Psoas muscle (tissue), 7 donors: ENCODE measurements at regions not wholly inside any gene's neighbourhood (a gene's known extent, or its start where the extent isn't known, plus 50 kb on each side); places are given as distances from the start of the nearest gene placed in this dataset.

Experiments
- ATAC-seq, 4 donors: fragments of 200-7000 bp; cut with Tn5 transposase; one replicate each; pipeline ENCODE4 v1.9.1; 2020; ENCODE audit warnings: moderate library complexity in 3 of 4, mild to moderate bottlenecking in 2 of 4
- DNase-seq, 2 donors: peaks; one replicate each; pipeline ENCODE4 v3.0.0-alpha.2; 2020
- H3K27ac ChIP-seq: fragments of 200-600 bp; one replicate; pipeline ENCODE4 v1.8.0; 2022
- H3K27me3 ChIP-seq, 3 donors: fragments of 200-600 bp in 1 of 3; one replicate each; pipeline versions ENCODE4 v1.6.1 to v1.8.0; 2013 to 2022; ENCODE audit warnings: low read length in 2 of 3, mild to moderate bottlenecking in 2 of 3, moderate library complexity in 1 of 3; ENCODE audit not compliant: insufficient read depth in 3 of 3
- H3K36me3 ChIP-seq, 2 donors: fragments of 200-600 bp in 1 of 2; one replicate each; pipeline versions ENCODE4 v1.6.1 to v1.8.0; 2013 to 2022; ENCODE audit warnings: low read depth in 1 of 2, mild to moderate bottlenecking in 1 of 2, moderate library complexity in 1 of 2; ENCODE audit not compliant: insufficient read depth in 1 of 2
- H3K4me1 ChIP-seq: fragments of 200-600 bp; one replicate; pipeline ENCODE4 v1.8.0; 2022
- H3K4me3 ChIP-seq: fragments of 200-600 bp; one replicate; pipeline ENCODE4 v1.8.0; 2022; ENCODE audit warnings: mild to moderate bottlenecking
- H3K9me3 ChIP-seq: fragments of 200-600 bp; one replicate; pipeline ENCODE4 v1.8.0; 2022
- WGBS, 3 donors: extraction: QIAGEN DNeasy Blood & Tissue Kit; methylation state at CpG; one replicate each; pipeline versions ENCODE4 v1.1.6 to v1.1.7; 2013; 5-methylcytosine and 5-hydroxymethylcytosine counted together
- intact Hi-C, 2 donors: fragments of 100-400 bp; cut with DNase I; formaldehyde crosslinking; loops; one replicate each; pipeline versions ENCODE4 v1.11.0 to v1.14.2; 2022
- TF ChIP-seq, protein P1 (sequence below): fragments of 200-600 bp; IDR thresholded peaks from one replicate; pipeline ENCODE4 v1.8.0; 2022; ENCODE audit warnings: antibody characterized with exemption
- donor health status: healthy with polysubstance abuse.
- donor health status: DM: no; HTN: no; CAD: no; lungs with moderate emphysema.
- donor health status: Bipolar disorder and iron deficiency.
- donor health status: healthy.
- donor health status: DM: yes; HTN: yes; CAD: no.
- donor health status: DM: no; HTN: no; CAD: no.
- donor health status: DM: yes; HTN: yes; CAD: no.

- H3K27me3 ChIP-seq = peaks cover 0 to 3% (median 0%) of the 10 kb centered on the region in 3 donors
- DNase-seq = no peak
- intact Hi-C loops = no loop called here
- ATAC-seq = no peak
- no peak overlapping the region for H3K27ac ChIP-seq
- H3K4me3 ChIP-seq = no peak overlapping the region
- no peaks in the 10 kb centered on the region for H3K9me3 ChIP-seq
- TF ChIP-seq, protein P1, sequence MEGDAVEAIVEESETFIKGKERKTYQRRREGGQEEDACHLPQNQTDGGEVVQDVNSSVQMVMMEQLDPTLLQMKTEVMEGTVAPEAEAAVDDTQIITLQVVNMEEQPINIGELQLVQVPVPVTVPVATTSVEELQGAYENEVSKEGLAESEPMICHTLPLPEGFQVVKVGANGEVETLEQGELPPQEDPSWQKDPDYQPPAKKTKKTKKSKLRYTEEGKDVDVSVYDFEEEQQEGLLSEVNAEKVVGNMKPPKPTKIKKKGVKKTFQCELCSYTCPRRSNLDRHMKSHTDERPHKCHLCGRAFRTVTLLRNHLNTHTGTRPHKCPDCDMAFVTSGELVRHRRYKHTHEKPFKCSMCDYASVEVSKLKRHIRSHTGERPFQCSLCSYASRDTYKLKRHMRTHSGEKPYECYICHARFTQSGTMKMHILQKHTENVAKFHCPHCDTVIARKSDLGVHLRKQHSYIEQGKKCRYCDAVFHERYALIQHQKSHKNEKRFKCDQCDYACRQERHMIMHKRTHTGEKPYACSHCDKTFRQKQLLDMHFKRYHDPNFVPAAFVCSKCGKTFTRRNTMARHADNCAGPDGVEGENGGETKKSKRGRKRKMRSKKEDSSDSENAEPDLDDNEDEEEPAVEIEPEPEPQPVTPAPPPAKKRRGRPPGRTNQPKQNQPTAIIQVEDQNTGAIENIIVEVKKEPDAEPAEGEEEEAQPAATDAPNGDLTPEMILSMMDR = no peak
- no peaks in the 10 kb centered on the region for H3K36me3 ChIP-seq
- no peaks in the 10 kb centered on the region for H3K4me1 ChIP-seq
Observed at GRCh38 chr7:68438811-68439210, 1159.5 kb upstream of the AUTS2 start.

DNA sequence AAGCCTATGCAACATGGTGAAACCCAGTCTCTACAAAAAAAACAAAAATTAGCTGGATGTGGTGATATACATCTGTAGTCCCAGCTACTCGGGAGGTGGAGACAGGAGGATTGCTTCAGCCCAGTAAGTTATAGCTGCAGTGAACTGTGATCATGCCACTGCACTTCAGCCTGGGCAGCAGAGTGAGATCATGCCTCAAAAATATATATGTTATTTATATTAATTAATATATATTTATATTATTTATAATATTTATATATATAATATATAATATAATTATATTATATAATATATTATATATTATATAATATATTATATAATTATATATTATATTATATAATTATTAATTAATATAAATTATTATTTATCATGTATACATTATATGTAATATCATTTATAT, 1158.4 kb upstream of the AUTS2 start:
- H3K36me3 ChIP-seq = no peaks in the 10 kb centered on the region
- H3K4me3 ChIP-seq = no peak overlapping the region
- intact Hi-C loops = no loop called here
- H3K4me1 ChIP-seq = no peaks in the 10 kb centered on the region
- DNase-seq = no peak
- peaks cover 0 to 3% (median 0%) of the 10 kb centered on the region in 3 donors for H3K27me3 ChIP-seq
- WGBS, 3 donors = 58 to 69% (median 61%) methylated on average over 1 of the region's 1 CpG
- ATAC-seq = no peak
- TF ChIP-seq, protein P1 = no peak
- no peak overlapping the region for H3K27ac ChIP-seq
- H3K9me3 ChIP-seq = no peaks in the 10 kb centered on the region

GRCh38 chr7:68440866-68441265, 1157.4 kb upstream of the AUTS2 start:
- Histone ChIP-seq H3K36me3 (no peaks in the 10 kb centered on the region), H3K4me3 (no peak overlapping the region), H3K27ac (no peak overlapping the region), H3K27me3 (peaks cover 0 to 3% (median 0%) of the 10 kb centered on the region in 3 donors), H3K9me3 (no peaks in the 10 kb centered on the region), H3K4me1 (no peaks in the 10 kb centered on the region)
- TF ChIP-seq, protein P1 = no peak
- intact Hi-C loops = no loop called here
- DNase-seq (no peak), ATAC-seq (no peak)
- WGBS, 3 donors = 32 to 41% (median 35%) methylated on average over 4 to 6 of the region's 6 CpGs

GRCh38 chr7:68441645-68442044, 1156.6 kb upstream of the AUTS2 start:
- DNase-seq (no peak), ATAC-seq (no peak)
- H3K9me3 ChIP-seq = no peaks in the 10 kb centered on the region
- TF ChIP-seq, protein P1 = no peak
- WGBS, 3 donors = 77 to 80% (median 79%) methylated on average over 8 of the region's 8 CpGs
- no peaks in the 10 kb centered on the region for H3K4me1 ChIP-seq
- peaks cover 0 to 3% (median 0%) of the 10 kb centered on the region in 3 donors for H3K27me3 ChIP-seq
- no peaks in the 10 kb centered on the region for H3K36me3 ChIP-seq
- H3K27ac ChIP-seq = no peak overlapping the region
- intact Hi-C loops = no loop called here
- no peak overlapping the region for H3K4me3 ChIP-seq

- intact Hi-C loops = no loop called here
- peaks cover 0 to 3% (median 0%) of the 10 kb centered on the region in 3 donors for H3K27me3 ChIP-seq
- DNase-seq (no peak), ATAC-seq (no peak)
- no peak overlapping the region for H3K27ac ChIP-seq
- TF ChIP-seq, protein P1 = no peak
- H3K9me3 ChIP-seq = no peaks in the 10 kb centered on the region
- H3K36me3 ChIP-seq = no peaks in the 10 kb centered on the region
- no peaks in the 10 kb centered on the region for H3K4me1 ChIP-seq
- no peak overlapping the region for H3K4me3 ChIP-seq
- 77 to 84% (median 77%) methylated on average over 6 of the region's 6 CpGs for WGBS, 3 donors
Observed at GRCh38 chr7:68442931-68443631, 1155.2 kb upstream of the AUTS2 start.
